Naive B cell (primary cell): ENCODE measurements at regions not wholly inside any gene's neighbourhood (a gene's known extent, or its start where the extent isn't known, plus 50 kb on each side); places are given as distances from the start of the nearest gene placed in this dataset.

Experiments used
- ATAC-seq, 2 donors: fragments of 150-1000 bp; cut with Tn5 transposase; 2 replicates each; pipeline ENCODE4 v1.10.0; 2021; ENCODE audit warnings: low read depth in 2 of 2, mild to moderate bottlenecking in 2 of 2, moderate library complexity in 2 of 2
- DNase-seq: peaks from one replicate; pipeline ENCODE4 v3.0.0; 2022
- H3K27ac Mint-ChIP-seq, 6 donors: one replicate each; pipeline ENCODE4 v1.8.0; 2020 to 2022; ENCODE audit warnings: mild to moderate bottlenecking in 6 of 6, mixed read lengths in 6 of 6, moderate library complexity in 5 of 6, inconsistent platforms in 2 of 6
- H3K27me3 Mint-ChIP-seq, 3 donors: one replicate each; pipeline ENCODE4 v1.8.0; 2021 to 2022; ENCODE audit warnings: mixed read lengths in 3 of 3, mild to moderate bottlenecking in 1 of 3
- H3K36me3 Mint-ChIP-seq, 2 donors: one replicate each; pipeline ENCODE4 v1.8.0; 2020 to 2022; ENCODE audit warnings: mixed read lengths in 2 of 2, inconsistent platforms in 1 of 2, mild to moderate bottlenecking in 1 of 2
- H3K4me1 Mint-ChIP-seq, 3 donors: one replicate each; pipeline ENCODE4 v1.8.0; 2020 to 2022; ENCODE audit warnings: mixed read lengths in 3 of 3, inconsistent platforms in 1 of 3, mild to moderate bottlenecking in 1 of 3, moderate library complexity in 1 of 3
- H3K4me3 Mint-ChIP-seq, 8 donors: one replicate each; pipeline ENCODE4 v1.8.0; 2020 to 2022; ENCODE audit warnings: mild to moderate bottlenecking in 8 of 8, mixed read lengths in 8 of 8, moderate library complexity in 8 of 8, inconsistent platforms in 2 of 8
- H3K9me3 Mint-ChIP-seq, 7 donors: one replicate each; pipeline ENCODE4 v1.8.0; 2020 to 2022; ENCODE audit warnings: mixed read lengths in 7 of 7, mild to moderate bottlenecking in 5 of 7, inconsistent platforms in 2 of 7, moderate library complexity in 1 of 7

DNA sequence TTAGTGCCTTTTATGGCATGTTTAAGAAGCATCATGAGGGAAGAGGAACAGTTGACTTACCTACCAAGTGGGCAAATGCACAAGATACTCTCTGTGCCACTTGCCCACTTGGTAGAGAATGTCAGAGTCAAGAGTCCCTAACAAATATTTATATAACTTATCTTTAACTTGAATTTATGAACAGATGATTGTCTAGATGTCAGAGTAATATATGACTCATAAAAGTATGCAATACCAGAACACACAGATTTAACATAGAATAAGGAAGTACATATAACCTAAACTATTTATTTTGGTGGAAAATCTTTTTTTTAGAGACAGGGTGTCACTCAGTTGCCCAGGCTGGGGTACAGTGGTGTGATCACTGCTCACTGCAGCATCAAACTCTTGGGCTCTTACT is 130.0 kb upstream of the NANOGP8 start:
- Mint-ChIP-seq H3K27ac (no peak overlapping the region), H3K4me1 (no peaks in the 10 kb centered on the region), H3K27me3 (no peaks in the 10 kb centered on the region), H3K36me3 (no peaks in the 10 kb centered on the region), H3K9me3 (no peaks in the 10 kb centered on the region), H3K4me3 (no peak overlapping the region)
- no peak for ATAC-seq
- no peak for DNase-seq

DNA sequence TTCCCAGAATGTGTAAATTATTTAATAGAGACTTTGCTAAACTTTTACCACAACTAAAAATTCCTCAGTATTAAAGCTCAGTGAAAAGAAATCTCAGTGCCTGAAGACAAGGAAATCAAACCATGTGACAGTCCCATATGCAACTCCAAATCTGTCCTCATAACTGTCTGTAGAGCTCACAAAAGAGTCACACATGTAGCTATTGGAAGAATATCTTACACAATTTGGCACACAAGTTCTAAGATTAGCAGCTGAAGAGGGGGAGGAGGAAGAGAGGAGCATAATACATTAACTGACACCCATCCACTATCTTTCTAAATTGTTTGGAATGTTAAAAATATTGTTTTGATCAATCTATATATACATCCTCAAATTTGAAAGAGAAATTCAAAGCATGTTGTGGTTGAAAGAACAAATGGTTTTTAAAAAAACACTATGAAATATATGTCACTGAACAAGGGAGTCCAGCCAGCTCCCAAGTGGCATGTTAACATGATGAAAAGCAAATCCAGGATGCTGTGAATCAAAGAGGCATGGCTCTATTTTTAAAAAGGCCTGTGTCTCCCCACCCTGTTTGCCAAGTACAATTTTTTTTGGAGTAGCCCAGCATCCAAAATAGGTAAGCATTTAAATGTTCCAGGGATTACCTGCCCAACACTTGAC is 126.3 kb upstream of the NANOGP8 start:
- Mint-ChIP-seq H3K4me3 (no peak overlapping the region), H3K4me1 (no peaks in the 10 kb centered on the region), H3K27ac (no peak overlapping the region), H3K9me3 (peaks cover 0 to 1% (median 0%) of the 10 kb centered on the region in 7 donors), H3K36me3 (no peaks in the 10 kb centered on the region), H3K27me3 (no peaks in the 10 kb centered on the region)
- no peak for ATAC-seq
- DNase-seq, result no peak

GRCh38 chr15:35210370-35210769 is 125.3 kb upstream of the NANOGP8 start:
- no peaks in the 10 kb centered on the region for H3K4me1 Mint-ChIP-seq
- no peaks in the 10 kb centered on the region for H3K36me3 Mint-ChIP-seq
- no peak overlapping the region for H3K27ac Mint-ChIP-seq
- peaks cover 0 to 3% (median 0%) of the 10 kb centered on the region in 7 donors for H3K9me3 Mint-ChIP-seq
- H3K4me3 Mint-ChIP-seq, result no peak overlapping the region
- H3K27me3 Mint-ChIP-seq, result no peaks in the 10 kb centered on the region
- ATAC-seq (no peak), DNase-seq (no peak)

DNA sequence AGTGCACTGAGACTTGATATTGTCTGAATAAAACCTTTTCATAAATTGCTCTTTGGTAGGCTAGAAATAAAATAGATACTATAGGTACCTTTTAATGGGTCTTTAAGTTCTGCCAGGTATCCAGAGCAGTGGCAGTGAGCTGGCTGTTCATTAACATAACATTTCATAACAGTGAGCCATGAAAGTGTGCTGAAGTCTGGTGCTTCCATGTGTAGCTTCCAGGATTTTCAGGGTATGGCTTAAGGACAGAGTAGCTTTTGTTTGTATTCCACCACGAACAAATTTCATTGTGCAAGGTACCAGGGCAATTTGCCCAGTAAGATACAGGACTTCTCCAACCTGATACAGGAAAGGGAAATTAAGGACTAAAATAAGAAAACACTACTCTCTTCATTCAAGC is 124.7 kb upstream of the NANOGP8 start:
- Mint-ChIP-seq H3K9me3 (peaks cover 0 to 3% (median 0%) of the 10 kb centered on the region in 7 donors), H3K4me3 (no peak overlapping the region), H3K27me3 (no peaks in the 10 kb centered on the region), H3K27ac (no peak overlapping the region), H3K36me3 (no peaks in the 10 kb centered on the region), H3K4me1 (no peaks in the 10 kb centered on the region)
- DNase-seq (no peak), ATAC-seq (no peak)

DNA sequence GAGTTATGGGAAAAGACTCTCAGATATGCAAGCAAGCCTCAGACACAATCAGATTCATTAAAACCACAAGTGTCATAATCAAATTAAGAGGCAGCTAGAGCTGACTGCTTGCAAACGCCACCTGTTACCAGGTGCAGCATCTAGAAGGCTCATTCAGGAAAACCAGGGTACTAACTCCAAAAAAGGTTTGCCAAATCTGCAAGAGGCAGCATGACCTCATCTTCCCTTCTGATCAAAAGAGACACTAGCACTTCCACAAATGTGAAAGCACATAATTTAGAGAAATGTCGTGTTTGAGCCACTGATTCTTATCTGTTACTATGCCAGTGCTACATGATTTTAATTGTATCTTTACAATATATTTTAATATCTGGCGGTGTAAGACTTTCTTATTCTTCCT is 123.3 kb upstream of the NANOGP8 start:
- Mint-ChIP-seq H3K36me3 (no peaks in the 10 kb centered on the region), H3K4me1 (no peaks in the 10 kb centered on the region), H3K27ac (no peak overlapping the region), H3K4me3 (no peak overlapping the region), H3K9me3 (peaks cover 0 to 3% (median 0%) of the 10 kb centered on the region in 7 donors), H3K27me3 (no peaks in the 10 kb centered on the region)
- no peak for ATAC-seq
- DNase-seq, result no peak

DNA sequence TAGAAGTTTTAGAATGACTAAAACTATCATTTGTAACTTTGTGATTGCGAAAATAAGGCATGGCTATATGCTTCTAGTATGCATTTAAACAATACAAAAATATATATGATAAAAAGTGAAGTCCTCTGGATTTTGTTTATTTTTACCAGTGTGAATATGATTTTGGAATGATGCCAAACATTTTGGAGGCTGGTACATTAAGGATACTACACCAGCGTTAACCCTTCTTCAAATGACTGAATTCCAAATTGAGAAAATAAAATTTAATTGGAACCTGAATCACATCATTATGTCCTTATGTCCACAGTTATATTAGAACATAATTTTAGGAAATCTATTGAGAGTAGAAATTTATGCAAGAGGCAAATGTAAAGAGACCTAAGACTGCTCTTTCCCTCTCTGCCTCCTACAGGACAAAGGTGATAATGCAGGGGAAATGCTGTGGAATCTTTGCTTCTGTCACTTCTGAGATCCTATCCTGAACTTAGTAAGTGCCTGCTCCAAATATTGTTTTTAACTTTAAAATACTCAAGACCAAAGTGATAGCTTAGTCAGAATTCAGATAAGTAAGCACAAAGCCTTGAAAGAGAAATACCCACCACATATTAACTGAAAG is 121.1 kb upstream of the NANOGP8 start:
- H3K27ac Mint-ChIP-seq, result no peak overlapping the region
- no peaks in the 10 kb centered on the region for H3K4me1 Mint-ChIP-seq
- no peak for ATAC-seq
- H3K27me3 Mint-ChIP-seq, result no peaks in the 10 kb centered on the region
- no peaks in the 10 kb centered on the region for H3K36me3 Mint-ChIP-seq
- no peak overlapping the region for H3K4me3 Mint-ChIP-seq
- no peak for DNase-seq
- peaks cover 0 to 3% (median 0%) of the 10 kb centered on the region in 7 donors for H3K9me3 Mint-ChIP-seq

DNA sequence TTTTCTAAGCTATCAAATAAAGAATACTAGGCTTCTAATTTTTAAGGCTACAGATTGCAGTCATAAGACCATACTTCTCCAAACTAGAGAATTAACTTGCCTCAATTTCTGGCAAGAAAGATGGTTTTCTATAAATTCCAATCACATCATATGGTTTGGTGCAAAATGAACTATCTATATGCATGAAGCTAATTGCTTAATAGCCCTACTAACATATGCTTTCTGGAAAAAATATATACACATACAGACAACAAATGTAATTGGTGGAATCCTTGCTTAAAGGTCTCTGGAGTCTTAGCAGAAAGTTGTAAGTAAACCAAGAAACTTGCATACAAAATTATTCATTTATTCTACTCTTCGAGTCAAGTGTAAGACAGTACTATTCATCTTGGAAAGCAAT is 113.1 kb upstream of the NANOGP8 start:
- DNase-seq (no peak), ATAC-seq (no peak)
- no peak overlapping the region for H3K27ac Mint-ChIP-seq
- H3K4me1 Mint-ChIP-seq, result no peaks in the 10 kb centered on the region
- H3K9me3 Mint-ChIP-seq, result no peaks in the 10 kb centered on the region
- no peak overlapping the region for H3K4me3 Mint-ChIP-seq
- H3K27me3 Mint-ChIP-seq, result peaks cover 0 to 5% (median 0%) of the 10 kb centered on the region in 3 donors
- H3K36me3 Mint-ChIP-seq, result no peaks in the 10 kb centered on the region

DNA sequence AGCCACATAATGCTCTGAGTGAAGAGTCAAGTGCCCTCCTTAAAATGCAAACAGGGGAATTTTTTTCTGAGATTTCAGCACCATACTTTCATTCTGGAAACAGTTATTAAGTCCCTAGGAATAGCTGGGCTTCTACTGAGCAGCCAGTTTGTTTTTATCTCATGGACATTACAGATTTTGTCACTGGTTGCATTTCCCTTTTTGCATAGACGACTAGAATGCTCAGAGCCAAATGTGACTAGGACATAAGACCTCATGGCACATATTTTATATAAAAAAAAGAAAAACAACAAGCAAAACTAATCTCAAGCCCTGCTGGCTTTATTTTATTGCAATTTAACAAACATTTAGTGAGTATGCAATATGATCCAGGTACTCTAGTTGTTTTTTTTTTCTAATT is 112.7 kb upstream of the NANOGP8 start:
- H3K4me3 Mint-ChIP-seq, result no peak overlapping the region
- H3K4me1 Mint-ChIP-seq, result no peaks in the 10 kb centered on the region
- H3K27me3 Mint-ChIP-seq, result peaks cover 0 to 5% (median 0%) of the 10 kb centered on the region in 3 donors
- DNase-seq (no peak), ATAC-seq (no peak)
- H3K36me3 Mint-ChIP-seq, result no peaks in the 10 kb centered on the region
- peaks cover 0 to under 1% (median 0%) of the 10 kb centered on the region in 7 donors for H3K9me3 Mint-ChIP-seq
- H3K27ac Mint-ChIP-seq, result no peak overlapping the region

DNA sequence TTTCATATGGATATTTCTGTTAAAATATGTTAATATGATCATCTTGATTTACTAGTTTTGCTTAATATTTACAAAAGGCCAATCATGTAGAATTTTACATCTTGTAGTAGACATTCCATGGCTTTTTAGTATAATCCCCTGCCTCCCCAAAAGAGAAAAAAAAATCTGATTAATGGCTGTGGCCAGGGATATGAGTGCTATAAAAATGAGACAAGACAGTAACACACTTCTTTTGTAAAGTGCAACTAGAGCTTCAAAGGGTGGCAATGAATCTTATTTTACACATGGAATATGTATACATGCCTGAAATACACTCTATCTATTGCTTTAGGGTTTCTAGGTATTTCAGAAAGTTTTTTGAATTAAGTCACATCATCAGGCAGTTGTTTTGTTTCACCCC is 112.2 kb upstream of the NANOGP8 start:
- H3K27ac Mint-ChIP-seq, result no peak overlapping the region
- DNase-seq (no peak), ATAC-seq (no peak)
- H3K4me1 Mint-ChIP-seq, result no peaks in the 10 kb centered on the region
- no peaks in the 10 kb centered on the region for H3K36me3 Mint-ChIP-seq
- H3K9me3 Mint-ChIP-seq, result peaks cover 0 to 4% (median 1%) of the 10 kb centered on the region in 7 donors
- H3K4me3 Mint-ChIP-seq, result no peak overlapping the region
- peaks cover 0 to 5% (median 0%) of the 10 kb centered on the region in 3 donors for H3K27me3 Mint-ChIP-seq

DNA sequence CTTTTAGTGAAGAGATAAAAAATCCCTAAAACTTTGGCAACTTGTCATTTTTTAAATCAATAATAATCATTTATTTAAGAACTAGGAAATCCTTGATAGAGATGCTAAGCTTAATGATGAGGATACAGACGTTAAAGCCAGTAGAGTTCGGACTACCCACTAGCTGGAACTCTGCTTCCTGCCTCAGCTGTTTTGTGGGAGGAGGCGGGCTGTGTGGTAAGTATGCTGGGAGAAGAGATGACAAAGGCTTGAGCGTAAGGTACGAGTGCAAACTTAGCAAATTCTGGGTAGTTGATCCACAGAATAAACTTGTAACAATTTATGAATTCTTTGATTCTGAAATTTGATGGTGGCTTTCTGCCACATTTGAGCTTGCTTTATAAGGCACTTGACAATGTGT is 111.2 kb upstream of the NANOGP8 start:
- no peak overlapping the region for H3K27ac Mint-ChIP-seq
- DNase-seq (no peak), ATAC-seq (no peak)

GRCh38 chr15:35195649-35196048 is 110.6 kb upstream of the NANOGP8 start:
- Mint-ChIP-seq H3K4me1 (no peaks in the 10 kb centered on the region), H3K9me3 (peaks cover 0 to 19% (median 11%) of the 10 kb centered on the region in 7 donors), H3K27ac (no peak overlapping the region), H3K36me3 (peaks cover 10 to 11% of the 10 kb centered on the region in 2 donors), H3K27me3 (peaks cover 0 to 5% (median 0%) of the 10 kb centered on the region in 3 donors), H3K4me3 (no peak overlapping the region)
- ATAC-seq (no peak), DNase-seq (no peak)

More for the DNA sequence above, 111.2 kb upstream of the NANOGP8 start:
- peaks cover 5 to 8% of the 10 kb centered on the region in 2 donors for H3K36me3 Mint-ChIP-seq
- H3K4me1 Mint-ChIP-seq, result no peaks in the 10 kb centered on the region
- H3K9me3 Mint-ChIP-seq, result peaks cover 0 to 13% (median 9%) of the 10 kb centered on the region in 7 donors
- peaks cover 0 to 5% (median 0%) of the 10 kb centered on the region in 3 donors for H3K27me3 Mint-ChIP-seq
- no peak overlapping the region for H3K4me3 Mint-ChIP-seq

- H3K4me1 Mint-ChIP-seq, result no peaks in the 10 kb centered on the region
- H3K27me3 Mint-ChIP-seq, result peaks cover 0 to 5% (median 0%) of the 10 kb centered on the region in 3 donors
- H3K9me3 Mint-ChIP-seq, result peaks cover 0 to 26% (median 14%) of the 10 kb centered on the region in 7 donors
- H3K36me3 Mint-ChIP-seq, result peaks cover 10 to 14% of the 10 kb centered on the region in 2 donors
- no peak overlapping the region for H3K27ac Mint-ChIP-seq
- H3K4me3 Mint-ChIP-seq, result no peak overlapping the region
- DNase-seq, result no peak
- ATAC-seq, result no peak
These were observed 109.9 kb upstream of the NANOGP8 start for GRCh38 chr15:35195031-35195430.

- Mint-ChIP-seq H3K36me3 (peaks cover 10 to 18% of the 10 kb centered on the region in 2 donors), H3K9me3 (peaks cover 2 to 28% (median 14%) of the 10 kb centered on the region in 7 donors), H3K4me1 (no peaks in the 10 kb centered on the region), H3K4me3 (no peak overlapping the region), H3K27me3 (peaks cover 0 to 9% (median 0%) of the 10 kb centered on the region in 3 donors), H3K27ac (no peak overlapping the region)
- ATAC-seq, result no peak
- no peak for DNase-seq
These were observed 109.2 kb upstream of the NANOGP8 start for GRCh38 chr15:35194296-35194695.

DNA sequence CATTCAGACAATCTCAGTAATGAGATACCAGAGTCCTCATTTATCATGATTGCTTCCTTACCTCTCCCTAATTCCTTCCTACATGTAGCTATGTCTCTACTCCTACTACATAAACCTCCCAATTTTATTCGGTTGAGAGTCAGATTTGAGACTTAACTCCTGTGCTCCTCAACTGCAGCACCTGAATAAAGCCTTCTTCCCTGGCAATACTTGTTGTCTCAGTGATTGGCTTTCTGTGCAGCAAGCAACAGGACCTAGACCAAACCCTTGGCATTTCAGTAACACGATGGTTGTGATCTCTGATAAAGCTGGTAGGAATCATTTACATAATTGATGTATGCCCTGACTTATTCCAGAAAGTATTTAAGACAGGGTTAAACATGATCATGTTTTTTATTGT is 106.7 kb upstream of the NANOGP8 start:
- Mint-ChIP-seq H3K36me3 (peaks cover 10 to 18% of the 10 kb centered on the region in 2 donors), H3K27me3 (peaks cover 0 to 10% (median 0%) of the 10 kb centered on the region in 3 donors), H3K9me3 (peaks cover 2 to 28% (median 14%) of the 10 kb centered on the region in 7 donors), H3K27ac (no peak overlapping the region), H3K4me1 (no peaks in the 10 kb centered on the region), H3K4me3 (no peak overlapping the region)
- no peak for DNase-seq
- no peak for ATAC-seq
